Adrenal gland (tissue), 5 donors: ENCODE measurements at regions not wholly inside any gene's neighbourhood (a gene's known extent, or its start where the extent isn't known, plus 50 kb on each side); places are given as distances from the start of the nearest gene placed in this dataset.

Source experiments
- CTCF ChIP-seq, 6 experiments: fragments of 450-650 bp in 4 of 6; fragments of 200-600 bp in 2 of 6; sonication (generic) in 1 of 6; IDR thresholded peaks; 1 replicate in 5 of 6; 2 replicates in 1 of 6; pipeline versions ENCODE4 v1.5.1 to v1.8.0; 2016 to 2021; ENCODE audit warnings: antibody characterized with exemption in 6 of 6, mild to moderate bottlenecking in 2 of 6, moderate library complexity in 1 of 6
- POLR2A ChIP-seq, 2 donors: fragments of 450-650 bp; IDR thresholded peaks; one replicate each; pipeline ENCODE4 v1.6.1; 2017; ENCODE audit warnings: antibody characterized with exemption in 2 of 2, mild to moderate bottlenecking in 2 of 2, moderate library complexity in 1 of 2
- donor health status: DM: no; HTN: no; CAD: no.

- TF ChIP-seq CTCF (IDR thresholded peaks at IDR 0.05) (no peak), POLR2A (IDR thresholded peaks at IDR 0.05) (no peak)
Measured at GRCh38 chr6:163983679-163984078, 569.2 kb downstream of the QKI start.
